IMR-90 (cell line): ENCODE measurements at regions not wholly inside any gene's neighbourhood (a gene's known extent, or its start where the extent isn't known, plus 50 kb on each side); places are given as distances from the start of the nearest gene placed in this dataset.
A peak's percentile ranks its signal among the peaks of the same experiment; 100 is the strongest.

Experiments
- ATAC-seq: fragments of 200-7000 bp; cut with Tn5 transposase; 2 replicates; pipeline ENCODE4 v1.9.1; 2020; ENCODE audit warnings: low read depth, mild to moderate bottlenecking, moderate library complexity
- BruUV-seq: library from RNA; stranded (reverse); fragments of 400-500 nt; replicated peaks from 2 replicates; lab custom pipeline; 2021; lab: Mats Ljungman, UMichigan
- CTCF ChIA-PET: fragments of 300-600 bp; formaldehyde crosslinking; extraction: SDS; loops from one replicate; lab custom pipeline; 2021; ENCODE audit warnings: antibody characterized with exemption; lab: Yijun Ruan, JAX
- POLR2A ChIA-PET: fragments of 300-600 bp; sonication (Branson Sonifier 250); formaldehyde crosslinking; loops from one replicate; lab custom pipeline; 2022; ENCODE audit warnings: antibody characterized with exemption; ENCODE audit not compliant: unreplicated experiment; lab: Charles Lee
- DNase-seq: peaks from one replicate; pipeline ENCODE4 v3.0.0; 2013
- H2AFZ ChIP-seq: replicated peaks from 2 replicates; pipeline ENCODE3; 2013; ENCODE audit warnings: low read length, mild to moderate bottlenecking; ENCODE audit not compliant: poor library complexity
- H2AK5ac ChIP-seq: 2 replicates; pipeline ENCODE4 v1.6.1; 2013; ENCODE audit warnings: low read depth, low read length, inconsistent platforms
- H2AK9ac ChIP-seq: replicated peaks from 2 replicates; pipeline ENCODE3; 2013; ENCODE audit warnings: mild to moderate bottlenecking, low read depth, low read length, moderate library complexity; ENCODE audit not compliant: poor library complexity
- H2BK120ac ChIP-seq: 2 replicates; pipeline ENCODE4 v1.6.1; 2013; ENCODE audit warnings: low read depth, low read length, inconsistent platforms
- H2BK15ac ChIP-seq: 3 replicates; pipeline ENCODE4 v1.6.1; 2013; ENCODE audit warnings: low read depth, low read length, inconsistent platforms
- H2BK20ac ChIP-seq: 2 replicates; pipeline ENCODE4 v1.6.1; 2013; ENCODE audit warnings: low read depth, mild to moderate bottlenecking, inconsistent platforms, low read length, moderate library complexity
- H2BK5ac ChIP-seq: 2 replicates; pipeline ENCODE4 v1.6.1; 2013; ENCODE audit warnings: mild to moderate bottlenecking, low read depth, low read length, inconsistent platforms; ENCODE audit not compliant: poor library complexity, severe bottlenecking
- H3K14ac ChIP-seq: replicated peaks from 2 replicates; pipeline ENCODE4 v1.6.1; 2013; ENCODE audit warnings: low read depth, low read length, inconsistent platforms
- H3K18ac ChIP-seq: 2 replicates; pipeline ENCODE4 v1.6.1; 2013; ENCODE audit warnings: low read depth, low read length, control low read depth
- H3K23ac ChIP-seq: 2 replicates; pipeline ENCODE4 v1.6.1; 2013; ENCODE audit warnings: low read depth, low read length, inconsistent platforms
- H3K27ac ChIP-seq: 2 replicates; pipeline ENCODE4 v1.5.1; 2013; ENCODE audit warnings: mild to moderate bottlenecking, control low read depth, low read length; ENCODE audit not compliant: insufficient read depth
- H3K27me3 ChIP-seq: 2 replicates; pipeline ENCODE4 v1.6.1; 2013; ENCODE audit warnings: low read length; ENCODE audit not compliant: control insufficient read depth, insufficient read depth
- H3K36me3 ChIP-seq: 2 replicates; pipeline ENCODE4 v1.6.1; 2013; ENCODE audit warnings: low read length, mixed read lengths; ENCODE audit not compliant: control insufficient read depth, insufficient read depth
- H3K4ac ChIP-seq: 2 replicates; pipeline ENCODE4 v1.6.1; 2013; ENCODE audit warnings: low read depth, low read length, inconsistent platforms
- H3K4me1 ChIP-seq: 2 replicates; pipeline ENCODE4 v1.6.1; 2013; ENCODE audit warnings: low read length, mixed read lengths; ENCODE audit not compliant: control insufficient read depth, insufficient read depth
- H3K4me2 ChIP-seq: 2 replicates; pipeline ENCODE4 v1.6.1; 2013; ENCODE audit warnings: low read depth, mild to moderate bottlenecking, control low read depth, low read length, moderate library complexity
- H3K4me3 ChIP-seq: 2 replicates; pipeline ENCODE4 v1.5.1; 2013; ENCODE audit warnings: low read depth, mild to moderate bottlenecking, control low read depth, low read length, moderate library complexity; ENCODE audit not compliant: insufficient read depth
- H3K56ac ChIP-seq: 2 replicates; pipeline ENCODE4 v1.6.1; 2013; ENCODE audit warnings: low read length, inconsistent platforms; ENCODE audit not compliant: insufficient read depth; ENCODE audit errors: extremely low read depth
- H3K79me1 ChIP-seq, 2 experiments: 2 replicates each; pipeline ENCODE4 v1.6.1; 2013; ENCODE audit warnings: low read length in 2 of 2, inconsistent platforms in 1 of 2, low read depth in 1 of 2
- H3K9ac ChIP-seq: 2 replicates; pipeline ENCODE4 v1.6.1; 2013; ENCODE audit warnings: low read depth, low read length, control low read depth
- H3K9me1 ChIP-seq: 2 replicates; pipeline ENCODE4 v1.6.1; 2013; ENCODE audit warnings: low read length, inconsistent platforms; ENCODE audit not compliant: insufficient read depth
- H3K9me3 ChIP-seq: 2 replicates; pipeline ENCODE4 v1.6.1; 2013; ENCODE audit warnings: low read length; ENCODE audit not compliant: control insufficient read depth, insufficient read depth
- H4K20me1 ChIP-seq: 2 replicates; pipeline ENCODE4 v1.6.1; 2013; ENCODE audit warnings: low read length, inconsistent platforms; ENCODE audit not compliant: insufficient read depth
- H4K5ac ChIP-seq: 2 replicates; pipeline ENCODE4 v1.6.1; 2013; ENCODE audit warnings: mild to moderate bottlenecking, low read depth, low read length, control low read depth
- H4K8ac ChIP-seq, 2 experiments: 2 replicates each; pipeline ENCODE4 v1.6.1; 2013; ENCODE audit warnings: low read depth in 2 of 2, low read length in 2 of 2, control low read depth in 1 of 2, inconsistent platforms in 1 of 2
- H4K91ac ChIP-seq: 2 replicates; pipeline ENCODE4 v1.6.1; 2013; ENCODE audit warnings: low read depth, low read length, inconsistent platforms; ENCODE audit not compliant: insufficient read depth
- BHLHE40 ChIP-seq: fragments of 150-350 bp; IDR thresholded peaks from 2 replicates; pipeline ENCODE4 v1.6.1; 2016; ENCODE audit warnings: mild to moderate bottlenecking, low read depth, low read length
- ELK1 ChIP-seq: fragments of 150-350 bp; IDR thresholded peaks from 2 replicates; pipeline ENCODE4 v1.6.1; 2016; ENCODE audit warnings: low read depth, mild to moderate bottlenecking, low read length, moderate library complexity, borderline replicate concordance
- MAFK ChIP-seq: IDR thresholded peaks from 2 replicates; pipeline ENCODE4 v1.6.1; 2012; ENCODE audit warnings: low read depth, low read length, improper control_type of control experiment
- MAZ ChIP-seq: IDR thresholded peaks from 2 replicates; pipeline ENCODE4 v1.6.1; 2012; ENCODE audit warnings: low read depth, mild to moderate bottlenecking, low read length, improper control_type of control experiment, moderate library complexity, borderline replicate concordance
- NFE2L2 ChIP-seq: fragments of 150-350 bp; IDR thresholded peaks from 2 replicates; pipeline ENCODE4 v1.6.1; 2016; ENCODE audit warnings: low read depth, mild to moderate bottlenecking, low read length
- POLR2A ChIP-seq: IDR thresholded peaks from 2 replicates; pipeline ENCODE4 v1.6.1; 2012; ENCODE audit warnings: mild to moderate bottlenecking, low read depth, low read length
- RCOR1 ChIP-seq: IDR thresholded peaks from 2 replicates; pipeline ENCODE4 v1.6.1; 2012; ENCODE audit warnings: mild to moderate bottlenecking, low read length, improper control_type of control experiment; ENCODE audit not compliant: insufficient replicate concordance
- RFX5 ChIP-seq: IDR thresholded peaks from 2 replicates; pipeline ENCODE4 v1.8.0; 2012; ENCODE audit warnings: low read depth, mild to moderate bottlenecking, low read length, moderate library complexity
- SMC3 ChIP-seq: fragments of 150-350 bp; IDR thresholded peaks from 2 replicates; pipeline ENCODE4 v1.6.1; 2016; ENCODE audit warnings: low read depth, mild to moderate bottlenecking, antibody characterized with exemption, low read length, moderate library complexity
- WGBS, 2 experiments: methylation state at CpG; one replicate each; pipeline versions ENCODE4 v1.1.5 to v1.1.7; 2013; ENCODE audit warnings: missing lambda C conversion rate in 2 of 2; ENCODE audit not compliant: insufficient read length in 1 of 2; ENCODE audit errors: extremely low coverage in 2 of 2; 5-methylcytosine and 5-hydroxymethylcytosine counted together
- dilution Hi-C: fragments of 300-500 bp; cut with HindIII; formaldehyde crosslinking; loops from one replicate; pipeline ENCODE4 v1.14.3; 2018; ENCODE audit warnings: low sequenced_read_pairs; ENCODE audit not compliant: unreplicated experiment
- in situ Hi-C: fragments of 300-500 bp; cut with MboI; formaldehyde crosslinking; loops from 3 replicates; pipeline ENCODE4 v1.14.3; 2019; ENCODE audit warnings: low sequenced_read_pairs, inconsistent platforms, mixed read lengths
- intact Hi-C: fragments of 100-400 bp; cut with micrococcal nuclease; formaldehyde crosslinking; loops from 2 replicates; pipeline ENCODE4 v1.10.0; 2022
- TF ChIP-seq, protein P1 (sequence below): fragments of 150-350 bp; IDR thresholded peaks from 2 replicates; pipeline ENCODE4 v1.6.1; 2017; ENCODE audit warnings: mild to moderate bottlenecking, antibody characterized with exemption, low read length, low read depth

- Histone ChIP-seq H4K91ac (peak overlapping the region; percentile 81), H3K4me3 (no peak overlapping the region), H2AK9ac (no peak overlapping the region), H4K5ac (peak overlapping the region; percentile 54), H3K4me2 (peak overlapping the region; percentile 14; the same call in 1 of the 2 replicates), H2AK5ac (peak overlapping the region; percentile 68; the same call in 1 of the 2 replicates), H2BK5ac (peak overlapping the region; percentile 9), H3K36me3 (no peaks in the 10 kb centered on the region), H4K8ac (peak overlapping the region; percentile 22 to 53; a peak in 2 of 4 replicates), H3K4ac (peak overlapping the region; percentile 85), H3K14ac (peak overlapping the region; percentile 67), H3K23ac (peak overlapping the region; percentile 26; the same call in 1 of the 2 replicates), H3K4me1 (peaks cover 20% of the 10 kb centered on the region), H2BK20ac (peak overlapping the region; percentile 87), H2BK15ac (peak overlapping the region; percentile 80), H3K56ac (no peak overlapping the region), H2AFZ (no peak overlapping the region), H3K27ac (peak overlapping the region; percentile 67), H2BK120ac (peak overlapping the region; percentile 91), H3K9ac (no peak overlapping the region), H3K27me3 (no peaks in the 10 kb centered on the region), H3K18ac (peak overlapping the region; percentile 80), H3K79me1 (no peaks in the 10 kb centered on the region), H4K20me1 (no peaks in the 10 kb centered on the region), H3K9me1 (peaks cover 7% of the 10 kb centered on the region), H3K9me3 (no peaks in the 10 kb centered on the region)
- POLR2A ChIA-PET = interaction anchor here (1.2 kb wide), 1 partner anchor 161 kb away, joined by 4 read pairs; no protein-coding TSS in a partner anchor
- peak; percentile 58 for ATAC-seq
- 66% methylated on average over 5 of the region's 7 CpGs; no CpG with 5 or more reads in 1 of the 2 experiments for WGBS, 2 experiments
- no peak for TF ChIP-seq ELK1
- TF ChIP-seq RFX5 = no peak
- no peak for TF ChIP-seq MAFK
- TF ChIP-seq POLR2A = no peak
- TF ChIP-seq RCOR1 = no peak
- no peak for TF ChIP-seq MAZ
- TF ChIP-seq BHLHE40 = no peak
- no peak for TF ChIP-seq SMC3
- no peak for TF ChIP-seq NFE2L2
- TF ChIP-seq, protein P1, sequence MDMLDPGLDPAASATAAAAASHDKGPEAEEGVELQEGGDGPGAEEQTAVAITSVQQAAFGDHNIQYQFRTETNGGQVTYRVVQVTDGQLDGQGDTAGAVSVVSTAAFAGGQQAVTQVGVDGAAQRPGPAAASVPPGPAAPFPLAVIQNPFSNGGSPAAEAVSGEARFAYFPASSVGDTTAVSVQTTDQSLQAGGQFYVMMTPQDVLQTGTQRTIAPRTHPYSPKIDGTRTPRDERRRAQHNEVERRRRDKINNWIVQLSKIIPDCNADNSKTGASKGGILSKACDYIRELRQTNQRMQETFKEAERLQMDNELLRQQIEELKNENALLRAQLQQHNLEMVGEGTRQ = no peak
- CTCF ChIA-PET = interaction anchor here (0.6 to 1.4 kb wide), 5 partner anchors 10 to 224 kb away, joined by 3 to 4 read pairs (median 3); no protein-coding TSS in a partner anchor
- intact Hi-C loops (loop anchor here (5.0 kb wide), 1 partner anchor 62 kb away; no protein-coding TSS in a partner anchor), dilution Hi-C loops (no loop called here), in situ Hi-C loops (no loop called here)
- DNase-seq = peak; percentile 70
- BruUV-seq = no TSS peak
Measured at GRCh38 chr15:62883938-62884479, 158.5 kb upstream of the TPM1 start.
